LHCN-M2 (cell line): ENCODE measurements at regions not wholly inside any gene's neighbourhood (a gene's known extent, or its start where the extent isn't known, plus 50 kb on each side); places are given as distances from the start of the nearest gene placed in this dataset.
"Not testable (repeated sequence)": the region's sequence is repeated elsewhere in the genome, so short reads cannot be mapped to it uniquely, and the experiment has no call there.

Experiments
- DNase-seq: peaks from one replicate; pipeline ENCODE4 v3.0.0-alpha.2; 2012; ENCODE audit warnings: low read depth

DNA sequence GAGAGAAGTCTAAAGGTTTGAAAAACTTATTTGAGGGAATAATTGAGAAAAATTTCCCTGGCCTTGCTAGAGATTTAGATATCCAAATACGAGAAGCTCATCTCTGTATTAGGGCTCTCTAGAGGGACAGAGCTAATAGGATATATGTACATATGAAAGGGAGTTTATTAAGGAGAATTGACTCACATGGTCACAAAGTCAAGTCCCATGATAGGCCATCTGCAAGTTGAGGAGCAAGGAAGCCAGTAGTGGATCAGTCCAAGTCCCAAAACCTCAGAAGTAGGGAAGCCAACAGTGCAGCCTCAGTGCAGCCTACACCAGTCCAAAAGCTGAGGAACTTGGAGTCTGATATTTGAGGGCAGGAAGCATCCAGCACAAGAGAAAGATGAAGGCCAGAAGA lies 126.7 kb downstream of the PJA2 start:
- not testable (repeated sequence) for DNase-seq

DNA sequence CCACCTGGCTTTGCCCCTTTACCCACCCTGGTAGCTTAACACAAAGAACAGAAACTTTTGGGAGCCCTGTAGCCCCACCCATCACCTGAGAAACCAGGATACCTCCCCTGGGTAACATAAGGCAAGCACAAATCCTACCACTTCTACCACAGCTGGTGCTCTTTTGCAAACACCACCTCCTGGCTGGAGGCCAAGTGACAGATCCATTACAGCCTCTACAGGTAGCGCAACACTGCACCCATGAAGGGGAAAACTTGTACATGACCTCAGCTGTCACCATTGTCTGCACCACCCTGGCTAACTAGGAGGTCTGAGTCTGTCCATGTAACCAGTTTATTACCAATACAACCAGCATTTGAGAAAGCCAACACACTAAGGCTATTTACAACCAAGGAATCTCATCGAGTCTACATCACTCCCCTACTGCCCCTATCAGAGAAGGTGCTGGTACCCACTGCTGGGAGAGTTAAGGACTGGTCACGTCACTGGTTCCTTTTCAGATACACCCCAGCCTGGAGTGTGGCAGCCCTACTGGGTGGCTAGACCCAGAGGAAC lies 128.6 kb downstream of the PJA2 start:
- DNase-seq: no peak

DNA sequence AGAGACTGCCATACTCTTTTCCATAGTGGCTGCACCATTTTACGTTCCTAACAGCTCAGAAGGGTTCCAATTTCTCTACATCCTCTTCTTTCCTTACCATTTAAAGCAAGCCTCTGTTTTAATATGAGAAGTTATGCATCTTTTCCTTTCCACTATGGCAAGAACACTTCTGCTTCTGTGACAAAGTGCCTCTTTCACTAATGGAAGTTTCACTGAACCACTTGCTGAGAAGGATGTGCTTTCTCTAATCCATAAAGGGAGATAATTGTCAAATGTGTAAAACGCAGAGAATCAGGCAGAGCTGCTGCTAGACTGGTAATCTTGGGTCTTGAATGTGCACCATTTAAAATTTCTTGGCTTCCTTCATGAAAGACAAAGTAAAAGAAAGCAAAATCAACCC lies 131.6 kb downstream of the PJA2 start:
- DNase-seq: no peak

DNA sequence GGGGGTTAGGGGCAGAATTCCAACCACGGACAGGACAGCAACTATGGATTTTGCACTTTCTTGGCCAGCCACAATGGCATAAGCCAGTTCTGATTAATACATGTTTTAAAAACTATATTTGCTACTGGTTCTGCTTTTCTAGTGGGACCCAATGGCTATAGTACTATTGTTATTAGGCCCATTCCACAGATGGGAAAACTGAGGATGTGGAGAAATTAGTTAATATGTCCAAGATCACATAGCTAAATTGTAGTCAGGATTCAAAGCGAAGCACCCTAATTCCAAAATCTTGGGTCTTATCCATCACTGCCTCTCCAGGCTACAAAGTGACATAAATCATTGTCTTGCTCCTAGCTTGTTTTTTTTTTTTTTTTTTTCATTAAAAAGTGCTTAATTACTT lies 133.9 kb downstream of the PJA2 start:
- DNase-seq: no peak

DNA sequence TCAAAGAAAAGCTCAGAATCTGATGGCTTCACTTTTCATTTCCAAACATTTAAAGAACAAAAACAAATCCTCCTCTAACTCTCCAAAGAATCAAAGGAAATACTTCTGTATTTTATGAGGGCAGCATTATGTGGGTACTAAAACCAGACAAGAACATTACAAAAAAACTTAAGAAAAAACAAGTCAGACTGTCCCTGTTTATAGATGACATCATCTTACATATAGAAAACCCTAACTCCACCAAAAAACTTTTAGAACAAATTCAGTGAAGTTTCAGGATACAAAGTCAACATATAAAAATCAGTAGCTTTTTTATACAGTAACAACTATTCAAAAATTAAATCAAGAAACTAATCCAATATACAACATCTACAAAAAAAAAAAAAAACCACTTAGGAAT lies 136.2 kb downstream of the PJA2 start:
- no peak for DNase-seq

DNA sequence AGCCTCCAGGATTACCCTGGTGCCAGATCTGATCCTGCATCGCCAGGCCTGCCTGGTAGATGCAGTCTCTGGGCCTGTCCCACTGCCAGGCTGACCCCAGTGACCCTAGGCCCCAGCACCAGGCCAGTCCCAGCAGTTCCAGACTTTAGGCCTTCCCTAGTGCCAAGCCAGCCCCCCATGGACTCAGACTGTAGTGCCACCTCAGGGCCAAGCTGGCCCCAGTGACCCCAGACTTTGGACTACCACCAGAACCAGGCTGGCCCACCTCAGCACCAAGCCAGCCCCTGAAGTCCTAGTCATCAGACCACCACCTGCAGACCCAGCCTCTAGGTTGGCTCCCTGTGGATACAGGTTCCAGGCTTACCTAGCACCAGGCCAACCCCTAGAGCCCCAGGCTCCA lies 142.5 kb downstream of the PJA2 start:
- no peak for DNase-seq

DNA sequence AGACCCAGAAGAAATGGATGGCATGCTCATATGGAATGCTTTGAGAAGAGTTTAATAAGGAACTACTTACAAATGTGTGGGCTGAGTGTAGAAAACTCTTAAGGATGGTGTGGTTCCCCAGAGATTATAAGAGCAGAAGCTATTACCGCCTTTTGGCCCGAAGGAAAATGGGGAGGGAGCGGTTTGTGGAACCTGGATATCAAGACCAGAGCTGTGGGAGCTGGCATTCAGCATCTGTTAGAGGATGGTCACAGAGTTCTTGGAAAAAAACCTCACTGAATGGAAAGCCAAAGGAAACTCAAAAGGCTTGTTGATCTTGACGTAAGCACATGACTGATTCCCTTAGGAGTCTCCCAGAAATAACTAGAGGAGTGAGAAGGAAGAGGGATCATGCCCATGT lies 151.0 kb downstream of the PJA2 start:
- no peak for DNase-seq

DNA sequence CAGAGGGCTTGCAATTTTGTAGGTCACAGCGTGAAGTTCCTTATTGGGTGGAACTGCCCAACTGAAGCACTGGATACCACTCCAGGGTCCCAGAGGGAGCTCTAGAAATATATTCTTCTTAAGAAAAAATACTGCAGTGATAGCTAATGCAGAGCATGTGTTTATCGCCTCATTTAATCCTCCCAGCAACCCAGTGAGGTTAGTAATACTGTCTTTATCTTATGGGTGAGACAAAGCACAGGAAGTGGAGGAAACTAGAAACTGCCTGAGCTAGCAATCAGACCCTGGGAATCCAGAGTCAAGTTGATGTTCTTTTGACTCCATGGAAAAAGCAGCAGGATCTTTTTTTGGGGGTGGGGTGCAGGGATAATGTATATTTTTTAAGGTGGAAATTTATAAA lies 153.3 kb downstream of the PJA2 start:
- no peak for DNase-seq

DNA sequence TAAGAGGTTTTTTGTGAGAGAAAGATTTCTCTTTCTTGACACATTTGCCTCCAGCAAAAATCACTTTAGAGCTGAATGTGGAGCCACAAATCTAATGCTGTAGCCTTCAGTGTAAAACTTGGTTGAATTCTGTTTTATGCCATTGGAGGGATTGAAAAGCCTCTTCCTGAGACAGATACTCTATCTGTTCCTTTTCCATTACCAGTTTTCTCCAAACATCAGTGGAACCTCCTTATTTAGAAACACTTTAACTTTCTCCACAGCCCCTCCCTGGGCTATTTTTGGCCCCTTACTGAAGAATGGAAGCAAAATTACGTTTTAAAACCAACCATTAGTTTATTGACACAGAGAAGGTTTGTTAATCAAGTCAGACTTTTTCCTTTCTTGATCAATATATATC lies 155.3 kb downstream of the PJA2 start:
- DNase-seq: no peak

DNA sequence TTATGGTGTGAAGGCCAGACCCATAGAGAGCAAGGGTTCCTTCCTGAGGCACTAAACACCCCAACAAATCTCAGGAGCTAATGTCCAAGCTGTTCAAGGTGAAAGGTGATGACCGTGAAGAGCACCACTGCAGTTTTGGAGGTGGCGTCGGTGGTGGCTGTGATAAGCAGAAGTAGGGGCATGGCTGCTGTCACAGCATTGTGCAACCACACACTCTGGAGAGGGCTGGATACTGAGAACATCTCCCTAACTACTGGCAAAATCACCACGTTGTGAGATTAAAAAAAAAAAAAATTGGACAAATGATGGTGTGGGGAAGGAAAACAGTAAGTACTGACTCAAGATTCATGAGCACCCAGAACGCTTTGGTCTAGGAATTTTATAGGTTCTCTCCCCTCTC lies 156.5 kb downstream of the PJA2 start:
- no peak for DNase-seq

DNA sequence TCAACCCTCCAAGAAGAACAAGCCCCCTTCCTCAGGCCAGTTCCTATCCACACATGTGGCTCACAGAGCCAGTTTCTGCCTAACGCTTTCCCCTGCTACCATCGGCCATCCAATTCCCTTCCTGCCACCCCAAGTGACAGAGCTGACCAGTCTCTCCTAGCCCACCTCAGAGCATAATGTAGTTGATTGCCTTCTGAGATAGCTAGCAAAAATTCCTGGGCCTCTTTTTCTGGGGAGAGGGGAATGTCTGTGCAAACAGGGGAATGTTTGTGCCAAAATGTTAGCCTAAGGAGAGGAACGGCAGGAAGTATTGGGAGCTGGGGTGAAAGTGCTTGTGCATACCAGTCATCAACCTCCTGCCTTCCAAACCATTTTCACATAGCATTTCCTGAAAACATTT lies 157.0 kb downstream of the PJA2 start:
- no peak for DNase-seq

DNA sequence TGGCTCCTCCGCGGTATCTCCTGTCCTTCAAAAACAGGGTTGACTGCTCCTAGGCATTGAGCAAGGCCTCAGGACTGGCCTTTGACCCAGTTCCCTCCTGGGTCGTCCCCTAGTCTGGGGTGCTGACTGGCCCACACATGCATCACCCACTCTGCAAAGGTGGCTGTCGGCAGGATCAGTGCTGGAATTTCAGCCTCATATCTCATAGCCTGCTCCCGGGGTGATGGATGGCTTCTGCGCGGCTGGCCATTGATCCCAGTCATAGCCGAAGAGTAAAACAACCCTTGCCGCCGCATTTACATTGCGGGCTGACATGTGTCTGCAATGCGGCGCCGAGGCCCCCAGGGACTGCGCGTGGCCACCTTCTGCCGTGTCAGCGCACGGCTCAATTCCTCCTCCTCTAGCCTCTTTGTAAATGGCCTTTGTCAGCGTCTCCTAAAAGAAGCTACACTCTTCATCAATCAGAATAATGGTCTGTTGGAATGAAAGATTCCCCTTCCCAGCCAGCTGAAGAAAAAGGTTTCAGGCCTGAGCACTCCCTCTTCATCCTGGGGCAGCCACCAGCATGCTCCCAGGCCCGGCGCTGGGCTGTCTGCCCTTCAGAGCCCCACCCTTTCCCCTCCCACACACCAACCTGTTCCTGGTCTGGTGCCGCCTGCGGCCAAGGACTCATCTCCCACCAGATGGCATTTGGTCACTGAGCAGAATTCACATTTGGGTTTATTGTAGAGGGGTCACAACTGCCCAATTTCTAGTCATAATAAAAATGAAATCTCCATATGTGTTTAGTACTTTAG lies 159.0 kb downstream of the PJA2 start:
- no peak for DNase-seq

DNA sequence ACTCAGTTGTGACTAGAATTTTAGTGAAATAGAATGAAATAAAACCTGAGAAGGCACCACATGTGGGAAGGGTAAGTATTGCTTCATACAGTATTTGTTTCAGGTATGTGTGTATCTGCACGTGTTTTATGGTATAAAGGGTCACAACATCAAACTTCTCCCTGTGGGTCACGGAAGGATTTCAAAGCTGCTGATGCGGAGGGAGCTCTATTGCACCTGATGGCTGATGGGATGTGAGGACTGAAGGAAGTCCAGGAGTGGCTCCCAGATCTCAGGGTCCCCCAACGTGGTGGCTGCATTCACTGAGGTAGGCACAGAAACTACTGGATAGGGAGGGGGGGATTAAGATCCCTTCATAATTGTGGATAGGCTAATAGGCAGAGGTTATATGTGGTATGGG lies 159.7 kb downstream of the PJA2 start:
- no peak for DNase-seq

DNA sequence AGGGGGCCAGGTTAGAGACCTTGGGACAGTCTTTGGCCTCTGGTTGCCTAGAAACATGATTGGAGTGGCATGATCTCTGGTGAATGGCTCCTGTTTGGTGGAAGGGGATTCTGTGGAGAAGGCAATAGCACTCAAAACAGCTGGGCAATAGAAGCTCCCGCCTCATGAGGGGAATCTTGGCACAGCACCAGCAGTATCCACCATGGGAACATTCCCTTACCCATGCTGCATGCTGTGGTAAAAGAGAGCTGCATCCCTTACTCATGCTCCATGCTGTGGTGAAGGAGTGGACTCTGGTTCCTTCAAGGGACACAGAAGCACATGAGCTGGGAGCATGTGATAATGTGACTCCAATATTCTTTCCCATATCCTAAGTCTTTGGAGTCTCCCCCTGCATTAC lies 160.6 kb downstream of the PJA2 start:
- DNase-seq: peak; percentile 25

DNA sequence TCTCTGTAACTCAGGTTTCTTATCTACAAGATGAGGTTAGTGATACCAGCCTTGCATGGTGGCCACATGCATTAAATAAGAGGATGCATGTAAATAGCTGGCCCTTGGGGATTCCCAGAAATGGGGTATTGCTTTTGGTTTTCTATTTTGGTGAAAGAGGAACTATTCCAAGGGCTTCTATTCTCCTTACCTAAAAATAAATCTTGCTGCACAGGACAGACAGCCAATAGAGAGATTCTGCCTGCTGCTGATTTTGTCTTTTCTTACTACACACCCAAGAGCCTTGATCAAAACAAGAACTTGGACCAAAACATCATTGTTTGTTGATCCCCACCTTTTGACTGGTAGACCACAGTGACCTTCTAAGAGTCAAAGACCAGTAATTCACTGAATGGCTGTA lies 161.8 kb downstream of the PJA2 start:
- DNase-seq: no peak

DNA sequence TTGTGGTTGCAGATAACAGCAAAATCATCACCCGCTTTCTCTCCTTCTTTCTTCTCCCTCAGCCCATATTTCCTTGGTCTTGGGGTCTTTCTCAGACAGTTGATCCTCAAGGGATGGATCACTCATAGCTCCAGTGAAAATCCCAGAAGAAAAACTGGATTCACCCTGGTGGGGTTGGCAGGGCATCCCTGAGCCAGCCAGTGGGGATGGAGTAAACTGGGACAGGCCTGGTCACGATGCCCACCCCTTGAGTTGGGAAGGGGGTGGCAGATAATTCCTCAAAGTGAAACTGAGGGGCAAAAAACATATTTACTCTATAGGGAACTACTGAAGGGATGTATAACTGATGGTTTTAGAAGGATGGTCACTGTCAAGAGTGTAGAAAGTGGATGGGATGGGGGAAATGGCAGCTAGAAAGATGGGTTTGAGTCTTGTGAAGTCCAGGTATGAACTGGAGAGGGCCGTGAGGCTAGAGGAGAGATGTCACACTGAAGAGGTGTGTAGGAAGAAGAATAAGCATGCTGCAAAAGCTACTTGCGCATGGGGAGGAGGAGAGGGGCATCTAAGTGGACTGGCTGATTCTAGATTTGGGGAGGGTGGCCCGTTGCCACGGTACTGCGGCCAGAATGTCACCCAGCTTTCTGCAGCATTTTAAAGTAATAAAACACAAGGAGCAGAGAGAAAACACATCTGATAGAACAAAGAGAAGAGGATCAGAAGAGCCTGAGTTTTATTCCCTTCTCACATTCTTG lies 162.8 kb downstream of the PJA2 start:
- DNase-seq: no peak
